A673 (cell line): ENCODE measurements at regions not wholly inside any gene's neighbourhood (a gene's known extent, or its start where the extent isn't known, plus 50 kb on each side); places are given as distances from the start of the nearest gene placed in this dataset.

Experiments used
- BruUV-seq: library from RNA; stranded (reverse); fragments of 400-500 nt; replicated peaks from 2 replicates; lab custom pipeline; 2021; lab: Mats Ljungman, UMichigan
- CTCF ChIA-PET: fragments of 300-600 bp; sonication (Branson Sonifier 250); formaldehyde crosslinking; loops from one replicate; lab custom pipeline; 2022; ENCODE audit warnings: antibody characterized with exemption; lab: Charles Lee
- POLR2A ChIA-PET: fragments of 300-600 bp; sonication (Branson Sonifier 250); formaldehyde crosslinking; loops from one replicate; lab custom pipeline; 2022; ENCODE audit warnings: antibody characterized with exemption; ENCODE audit not compliant: low non-redundant PET; lab: Charles Lee
- DNase-seq: peaks from one replicate; pipeline ENCODE4 v3.0.0-alpha.2; 2015; ENCODE audit warnings: low spot score
- H3K27ac ChIP-seq: fragments of 200-600 bp; sonication (generic); 2 replicates; pipeline ENCODE4 v1.5.1; 2016; ENCODE audit warnings: mixed run types, low read depth, mild to moderate bottlenecking, mixed read lengths, antibody characterized with exemption, low read length; ENCODE audit not compliant: poor library complexity, severe bottlenecking
- H3K27me3 ChIP-seq: fragments of 200-600 bp; sonication (generic); replicated peaks from 2 replicates; pipeline ENCODE4 v1.6.1; 2017; ENCODE audit warnings: mixed run types, low read depth, mild to moderate bottlenecking, mixed read lengths, antibody characterized with exemption, low read length; ENCODE audit not compliant: insufficient read depth, poor library complexity
- H3K36me3 ChIP-seq: fragments of 200-600 bp; sonication (generic); 2 replicates; pipeline ENCODE4 v1.6.1; 2016; ENCODE audit warnings: mixed run types, mild to moderate bottlenecking, mixed read lengths, antibody characterized with exemption, low read length; ENCODE audit not compliant: insufficient read depth, poor library complexity, severe bottlenecking
- H3K4me1 ChIP-seq: fragments of 200-600 bp; sonication (generic); 2 replicates; pipeline ENCODE4 v1.6.1; 2017; ENCODE audit warnings: mixed run types, mild to moderate bottlenecking, mixed read lengths, antibody characterized with exemption, low read length; ENCODE audit not compliant: insufficient read depth, poor library complexity, severe bottlenecking
- H3K4me3 ChIP-seq: fragments of 200-600 bp; sonication (generic); 2 replicates; pipeline ENCODE4 v1.5.1; 2016; ENCODE audit warnings: low read depth, mixed run types, mild to moderate bottlenecking, mixed read lengths, low read length; ENCODE audit not compliant: poor library complexity, severe bottlenecking
- H3K9me3 ChIP-seq: fragments of 200-600 bp; sonication (generic); 2 replicates; pipeline ENCODE4 v1.6.1; 2016; ENCODE audit warnings: mixed run types, low read depth, mild to moderate bottlenecking, mixed read lengths, antibody characterized with exemption, low read length; ENCODE audit not compliant: poor library complexity, severe bottlenecking
- CTCF ChIP-seq: fragments of 300-800, 200-600 bp; sonication (generic); conservative IDR thresholded peaks from 2 replicates; pipeline ENCODE4 v1.5.1; 2017; ENCODE audit warnings: low read depth, mild to moderate bottlenecking, antibody characterized with exemption, low read length, moderate library complexity, mixed read lengths
- EZH2 ChIP-seq: fragments of 200-600 bp; sonication (generic); IDR thresholded peaks from 2 replicates; pipeline ENCODE4 v1.6.1; 2017; ENCODE audit warnings: borderline replicate concordance, low read depth, mild to moderate bottlenecking, mixed read lengths, antibody characterized with exemption, low read length; ENCODE audit not compliant: poor library complexity, severe bottlenecking
- intact Hi-C: fragments of 100-400 bp; cut with micrococcal nuclease; formaldehyde crosslinking; loops from one replicate; pipeline ENCODE4 v1.10.0; 2022; ENCODE audit not compliant: unreplicated experiment

DNA sequence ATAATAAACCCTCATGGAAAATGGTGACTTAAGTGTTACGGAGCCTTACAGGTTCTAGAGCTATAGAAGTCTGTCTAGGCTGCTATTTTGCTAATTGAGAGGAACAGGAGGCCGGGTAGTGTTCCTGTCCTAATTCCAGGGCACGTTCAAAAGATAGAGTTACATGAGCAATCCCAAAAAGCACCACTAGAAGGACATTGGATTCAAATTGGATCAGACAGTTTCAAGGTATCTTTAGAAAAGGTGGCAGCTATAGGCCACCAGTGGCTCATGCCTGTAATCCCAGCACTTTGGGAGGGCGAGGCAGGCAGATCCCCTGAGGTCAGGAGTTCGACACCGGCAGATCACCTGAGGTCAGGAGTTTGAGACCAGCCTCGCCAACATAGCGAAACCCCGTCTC lies 458.8 kb downstream of the TMEM232 start:
- DNase-seq, result no peak
- ChIA-PET CTCF (no interaction called here), POLR2A (no interaction called here)
- H3K4me3 ChIP-seq, result no peak overlapping the region
- intact Hi-C loops, result no loop called here
- no peaks in the 10 kb centered on the region for H3K27me3 ChIP-seq
- H3K27ac ChIP-seq, result no peak overlapping the region
- H3K4me1 ChIP-seq, result peaks cover 19% of the 10 kb centered on the region
- H3K36me3 ChIP-seq, result no peaks in the 10 kb centered on the region
- H3K9me3 ChIP-seq, result no peaks in the 10 kb centered on the region
- TF ChIP-seq EZH2 (no peak), CTCF (peak; percentile 13; the same call in 1 of the 2 replicates)
- no TSS peak for BruUV-seq

- ChIA-PET POLR2A (no interaction called here), CTCF (interaction anchor here (0.7 kb wide), 1 partner anchor 9 kb away, joined by 5 read pairs; no protein-coding TSS in a partner anchor)
- TF ChIP-seq EZH2, result no peak
- no peak for TF ChIP-seq CTCF
- Histone ChIP-seq H3K27me3 (no peaks in the 10 kb centered on the region), H3K4me1 (peaks cover 21% of the 10 kb centered on the region), H3K27ac (no peak overlapping the region), H3K9me3 (no peaks in the 10 kb centered on the region), H3K36me3 (no peaks in the 10 kb centered on the region), H3K4me3 (no peak overlapping the region)
- intact Hi-C loops, result no loop called here
- no peak for DNase-seq
- BruUV-seq, result no TSS peak
These were observed 458.2 kb downstream of the TMEM232 start for GRCh38 chr5:110268283-110268682.

DNA sequence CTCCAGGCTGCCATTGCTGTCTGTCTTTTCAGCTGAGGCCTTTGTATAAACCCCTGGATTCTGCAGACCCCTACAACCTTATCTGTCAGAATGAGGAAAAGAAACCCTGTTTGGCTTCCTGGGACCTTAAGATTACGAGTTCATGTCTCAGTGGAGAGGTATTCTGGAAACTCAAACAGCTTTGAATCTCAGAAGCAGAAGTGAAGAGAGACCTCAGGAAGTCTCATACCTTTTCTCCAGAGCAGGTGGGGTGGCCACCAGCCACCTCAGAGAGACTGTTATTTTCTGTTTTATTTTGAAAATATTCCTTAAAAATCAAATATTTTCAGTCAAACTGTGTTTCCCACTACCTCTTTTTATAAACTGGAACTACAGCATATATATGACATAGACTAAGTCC lies 457.5 kb downstream of the TMEM232 start:
- TF ChIP-seq CTCF, result no peak
- TF ChIP-seq EZH2, result no peak
- no peaks in the 10 kb centered on the region for H3K9me3 ChIP-seq
- peaks cover 25% of the 10 kb centered on the region for H3K4me1 ChIP-seq
- ChIA-PET CTCF (interaction anchor here (0.7 kb wide), 1 partner anchor 10 kb away, joined by 5 read pairs; no protein-coding TSS in a partner anchor), POLR2A (no interaction called here)
- no peak overlapping the region for H3K4me3 ChIP-seq
- no peak for DNase-seq
- no peaks in the 10 kb centered on the region for H3K36me3 ChIP-seq
- BruUV-seq, result no TSS peak
- peak overlapping the region; percentile 63 for H3K27ac ChIP-seq
- intact Hi-C loops, result no loop called here
- no peaks in the 10 kb centered on the region for H3K27me3 ChIP-seq
